Skeletal muscle satellite cell (primary cell): ENCODE measurements at regions not wholly inside any gene's neighbourhood (a gene's known extent, or its start where the extent isn't known, plus 50 kb on each side); places are given as distances from the start of the nearest gene placed in this dataset.

ENCODE experiments used
- H3K27me3 ChIP-seq: 2 replicates; pipeline ENCODE4 v1.7.0; 2013; ENCODE audit warnings: low read length; ENCODE audit not compliant: control insufficient read depth, insufficient read depth
- H3K36me3 ChIP-seq: 2 replicates; pipeline ENCODE4 v1.7.0; 2013; ENCODE audit warnings: mild to moderate bottlenecking, control low read depth, low read length; ENCODE audit not compliant: insufficient read depth
- H3K4me1 ChIP-seq: 2 replicates; pipeline ENCODE4 v1.7.0; 2013; ENCODE audit warnings: low read length; ENCODE audit not compliant: control insufficient read depth, insufficient read depth
- H3K4me2 ChIP-seq: 2 replicates; pipeline ENCODE4 v1.7.0; 2013; ENCODE audit warnings: mild to moderate bottlenecking, low read length
- H3K4me3 ChIP-seq: 2 replicates; pipeline ENCODE4 v1.7.0; 2013; ENCODE audit warnings: low read length
- H3K9ac ChIP-seq: 2 replicates; pipeline ENCODE4 v1.7.0; 2013; ENCODE audit warnings: mild to moderate bottlenecking, low read depth, low read length, moderate library complexity
- H3K9me3 ChIP-seq: replicated peaks from 2 replicates; pipeline ENCODE4 v1.7.0; 2013; ENCODE audit warnings: mild to moderate bottlenecking, control low read depth, low read length

- H3K4me2 ChIP-seq, result no peak overlapping the region
- peaks cover 7% of the 10 kb centered on the region for H3K9me3 ChIP-seq
- H3K9ac ChIP-seq, result no peak overlapping the region
- H3K27me3 ChIP-seq, result no peaks in the 10 kb centered on the region
- no peaks in the 10 kb centered on the region for H3K4me1 ChIP-seq
- no peak overlapping the region for H3K4me3 ChIP-seq
- no peaks in the 10 kb centered on the region for H3K36me3 ChIP-seq
Observed at GRCh38 chr13:109971456-109972090, 185.2 kb upstream of the IRS2 start.

GRCh38 chr13:109971006-109971405 is 184.6 kb upstream of the IRS2 start:
- Histone ChIP-seq H3K4me2 (no peak overlapping the region), H3K36me3 (no peaks in the 10 kb centered on the region), H3K27me3 (no peaks in the 10 kb centered on the region), H3K4me3 (no peak overlapping the region), H3K9me3 (peaks cover 7% of the 10 kb centered on the region), H3K4me1 (no peaks in the 10 kb centered on the region), H3K9ac (no peak overlapping the region)

GRCh38 chr13:109968876-109969577 is 182.6 kb upstream of the IRS2 start:
- Histone ChIP-seq H3K9ac (no peak overlapping the region), H3K9me3 (peaks cover 7% of the 10 kb centered on the region), H3K36me3 (no peaks in the 10 kb centered on the region), H3K27me3 (no peaks in the 10 kb centered on the region), H3K4me1 (no peaks in the 10 kb centered on the region), H3K4me3 (no peak overlapping the region), H3K4me2 (no peak overlapping the region)

- Histone ChIP-seq H3K9ac (no peak overlapping the region), H3K36me3 (no peaks in the 10 kb centered on the region), H3K9me3 (no peaks in the 10 kb centered on the region), H3K4me1 (no peaks in the 10 kb centered on the region), H3K4me3 (no peak overlapping the region), H3K27me3 (no peaks in the 10 kb centered on the region), H3K4me2 (no peak overlapping the region)
Observed at GRCh38 chr13:109963960-109964563, 177.7 kb upstream of the IRS2 start.

GRCh38 chr13:109963384-109963783 is 177.0 kb upstream of the IRS2 start:
- H3K4me3 ChIP-seq, result no peak overlapping the region
- H3K4me1 ChIP-seq, result no peaks in the 10 kb centered on the region
- H3K9ac ChIP-seq, result no peak overlapping the region
- H3K4me2 ChIP-seq, result no peak overlapping the region
- no peaks in the 10 kb centered on the region for H3K27me3 ChIP-seq
- no peaks in the 10 kb centered on the region for H3K36me3 ChIP-seq
- no peaks in the 10 kb centered on the region for H3K9me3 ChIP-seq

GRCh38 chr13:109959903-109960302 is 173.5 kb upstream of the IRS2 start:
- no peak overlapping the region for H3K4me2 ChIP-seq
- no peak overlapping the region for H3K4me3 ChIP-seq
- no peaks in the 10 kb centered on the region for H3K9me3 ChIP-seq
- no peaks in the 10 kb centered on the region for H3K4me1 ChIP-seq
- H3K27me3 ChIP-seq, result no peaks in the 10 kb centered on the region
- H3K9ac ChIP-seq, result no peak overlapping the region
- no peaks in the 10 kb centered on the region for H3K36me3 ChIP-seq

- H3K4me2 ChIP-seq, result no peak overlapping the region
- H3K36me3 ChIP-seq, result no peaks in the 10 kb centered on the region
- no peak overlapping the region for H3K4me3 ChIP-seq
- no peaks in the 10 kb centered on the region for H3K4me1 ChIP-seq
- no peaks in the 10 kb centered on the region for H3K9me3 ChIP-seq
- no peaks in the 10 kb centered on the region for H3K27me3 ChIP-seq
- no peak overlapping the region for H3K9ac ChIP-seq
Observed at GRCh38 chr13:109957875-109958274, 171.5 kb upstream of the IRS2 start.

- Histone ChIP-seq H3K27me3 (no peaks in the 10 kb centered on the region), H3K4me1 (no peaks in the 10 kb centered on the region), H3K36me3 (no peaks in the 10 kb centered on the region), H3K9me3 (no peaks in the 10 kb centered on the region), H3K4me3 (no peak overlapping the region), H3K4me2 (no peak overlapping the region), H3K9ac (no peak overlapping the region)
Observed at GRCh38 chr13:109955598-109955997, 169.2 kb upstream of the IRS2 start.

GRCh38 chr13:109954441-109954840 is 168.1 kb upstream of the IRS2 start:
- Histone ChIP-seq H3K9me3 (no peaks in the 10 kb centered on the region), H3K27me3 (no peaks in the 10 kb centered on the region), H3K4me1 (peaks cover 2% of the 10 kb centered on the region), H3K4me2 (no peak overlapping the region), H3K4me3 (no peak overlapping the region), H3K9ac (no peak overlapping the region), H3K36me3 (no peaks in the 10 kb centered on the region)

GRCh38 chr13:109951491-109951890 is 165.1 kb upstream of the IRS2 start:
- Histone ChIP-seq H3K27me3 (no peaks in the 10 kb centered on the region), H3K9me3 (no peaks in the 10 kb centered on the region), H3K36me3 (no peaks in the 10 kb centered on the region), H3K9ac (no peak overlapping the region), H3K4me1 (peaks cover 8% of the 10 kb centered on the region), H3K4me3 (no peak overlapping the region), H3K4me2 (no peak overlapping the region)

- no peak overlapping the region for H3K4me2 ChIP-seq
- no peaks in the 10 kb centered on the region for H3K36me3 ChIP-seq
- H3K27me3 ChIP-seq, result no peaks in the 10 kb centered on the region
- no peak overlapping the region for H3K9ac ChIP-seq
- peaks cover 25% of the 10 kb centered on the region for H3K4me1 ChIP-seq
- no peak overlapping the region for H3K4me3 ChIP-seq
- peaks cover 6% of the 10 kb centered on the region for H3K9me3 ChIP-seq
Observed at GRCh38 chr13:109949397-109949796, 163.0 kb upstream of the IRS2 start.

- Histone ChIP-seq H3K9me3 (peaks cover 13% of the 10 kb centered on the region), H3K27me3 (no peaks in the 10 kb centered on the region), H3K36me3 (no peaks in the 10 kb centered on the region), H3K4me1 (peaks cover 25% of the 10 kb centered on the region), H3K4me3 (no peak overlapping the region), H3K9ac (no peak overlapping the region), H3K4me2 (no peak overlapping the region)
Observed at GRCh38 chr13:109947006-109947405, 160.6 kb upstream of the IRS2 start.
